ENCODE measurements at regions not wholly inside any gene's neighbourhood (a gene's known extent, or its start where the extent isn't known, plus 50 kb on each side); places are given as distances from the start of the nearest gene placed in this dataset.

GRCh38 chr22:49289822-49290679 is 537.6 kb downstream of the BRD1 start:
- no peak for TF ChIP-seq EZH2phosphoT487 (IDR thresholded peaks at IDR 0.05; ENCODE audit: borderline replicate concordance)
- TF ChIP-seq CTCF (conservative IDR thresholded peaks at IDR 0.05; ENCODE audit: low read length), result no peak
